RCC 7860 (cell line): ENCODE measurements at regions not wholly inside any gene's neighbourhood (a gene's known extent, or its start where the extent isn't known, plus 50 kb on each side); places are given as distances from the start of the nearest gene placed in this dataset.
"Not testable (repeated sequence)": the region's sequence is repeated elsewhere in the genome, so short reads cannot be mapped to it uniquely, and the experiment has no call there.

Source experiments
- DNase-seq: peaks from one replicate; pipeline ENCODE4 v3.0.0-alpha.2; 2015; ENCODE audit warnings: low spot score
- FAIRE-seq: peaks from 2 replicates; lab custom pipeline; 2012; peaks lifted over from hg19 to GRCh38; lab: Jason Lieb, UNC

GRCh38 chr13:111007209-111007608 lies 92.3 kb upstream of the ANKRD10 start:
- FAIRE-seq = no peak

GRCh38 chr13:111006506-111007031 lies 91.7 kb upstream of the ANKRD10 start:
- FAIRE-seq = no peak
- no peak for DNase-seq

More at GRCh38 chr13:111007209-111007608, 92.3 kb upstream of the ANKRD10 start:
- no peak for DNase-seq

- DNase-seq (no peak), FAIRE-seq (no peak)
These were observed 91.1 kb upstream of the ANKRD10 start for GRCh38 chr13:111005808-111006505.

GRCh38 chr13:111005364-111005763 lies 90.5 kb upstream of the ANKRD10 start:
- DNase-seq (no peak), FAIRE-seq (no peak)

- DNase-seq = no peak
These were observed 89.6 kb upstream of the ANKRD10 start for GRCh38 chr13:111004444-111004843.

GRCh38 chr13:111001636-111002035 lies 86.8 kb upstream of the ANKRD10 start:
- FAIRE-seq (no peak), DNase-seq (no peak)

More at GRCh38 chr13:111004444-111004843, 89.6 kb upstream of the ANKRD10 start:
- FAIRE-seq = no peak

- no peak for DNase-seq
- no peak for FAIRE-seq
These were observed 78.9 kb upstream of the ANKRD10 start for GRCh38 chr13:110993788-110994187.

GRCh38 chr13:110991991-110992508 lies 77.2 kb upstream of the ANKRD10 start:
- no peak for DNase-seq
- no peak for FAIRE-seq

GRCh38 chr13:110989331-110989730 lies 74.5 kb upstream of the ANKRD10 start:
- FAIRE-seq = no peak

GRCh38 chr13:110985541-110985940 lies 70.7 kb upstream of the ANKRD10 start:
- DNase-seq (no peak), FAIRE-seq (no peak)

More at GRCh38 chr13:110989331-110989730, 74.5 kb upstream of the ANKRD10 start:
- no peak for DNase-seq

- DNase-seq = no peak
These were observed 69.9 kb upstream of the ANKRD10 start for GRCh38 chr13:110984798-110985197.

GRCh38 chr13:110984381-110984780 lies 69.5 kb upstream of the ANKRD10 start:
- FAIRE-seq (no peak), DNase-seq (no peak)

More at GRCh38 chr13:110984798-110985197, 69.9 kb upstream of the ANKRD10 start:
- no peak for FAIRE-seq

- no peak for DNase-seq
- FAIRE-seq = no peak
These were observed 68.4 kb upstream of the ANKRD10 start for GRCh38 chr13:110983241-110983640.

GRCh38 chr13:110981379-110981778 lies 66.5 kb upstream of the ANKRD10 start:
- no peak for FAIRE-seq
- no peak for DNase-seq

GRCh38 chr13:110980921-110981320 lies 66.1 kb upstream of the ANKRD10 start:
- DNase-seq (no peak), FAIRE-seq (no peak)

- not testable (repeated sequence) for FAIRE-seq
These were observed 64.3 kb upstream of the ANKRD10 start for GRCh38 chr13:110979149-110979548.

GRCh38 chr13:110978390-110978789 lies 63.5 kb upstream of the ANKRD10 start:
- no peak for FAIRE-seq
- no peak for DNase-seq

More at GRCh38 chr13:110979149-110979548, 64.3 kb upstream of the ANKRD10 start:
- not testable (repeated sequence) for DNase-seq

GRCh38 chr13:110976785-110977184 lies 61.9 kb upstream of the ANKRD10 start:
- DNase-seq (no peak), FAIRE-seq (no peak)

GRCh38 chr13:110973007-110973700 lies 58.3 kb upstream of the ANKRD10 start:
- FAIRE-seq (no peak), DNase-seq (no peak)

- no peak for FAIRE-seq
- peak; percentile 22 for DNase-seq
These were observed 56.6 kb upstream of the ANKRD10 start for GRCh38 chr13:110971486-110971885.

GRCh38 chr13:110967156-110967855 lies 52.4 kb upstream of the ANKRD10 start:
- not testable (repeated sequence) for FAIRE-seq
- DNase-seq = peak; percentile 24
